Activated CD4-positive, alpha-beta T cell treated with anti-CD3 and anti-CD28 coated beads for 24 hours (primary cell): ENCODE measurements at regions not wholly inside any gene's neighbourhood (a gene's known extent, or its start where the extent isn't known, plus 50 kb on each side); places are given as distances from the start of the nearest gene placed in this dataset.

Source experiments
- DNase-seq, 2 donors: peaks; one replicate each; pipeline ENCODE4 v3.0.0-alpha.2; 2020; ENCODE audit warnings: low read depth in 2 of 2

GRCh38 chr6:16078064-16078463, 50.8 kb upstream of the MYLIP start:
- no peak for DNase-seq

DNA sequence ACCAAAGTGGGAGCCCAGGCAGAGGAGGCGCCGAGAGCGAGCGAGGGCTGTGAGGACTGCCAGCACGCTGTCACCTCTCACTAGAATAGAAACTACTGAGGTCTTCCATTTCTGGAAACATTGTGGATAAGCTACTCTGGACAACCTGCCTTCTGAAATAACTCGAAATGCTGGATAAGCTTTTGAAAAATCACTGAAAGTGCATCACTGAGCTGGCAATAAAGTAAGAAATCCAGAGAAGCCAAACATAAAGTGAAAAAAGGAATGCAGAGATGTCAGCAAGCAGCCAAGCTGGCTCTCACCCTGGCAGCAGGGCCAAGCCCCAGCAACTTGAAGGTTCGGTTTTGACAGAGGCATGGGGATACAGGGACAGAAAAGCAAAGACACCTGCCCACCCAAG, 59.2 kb upstream of the MYLIP start:
- DNase-seq: no peak

GRCh38 chr6:16069222-16069621, 59.7 kb upstream of the MYLIP start:
- DNase-seq: no peak

DNA sequence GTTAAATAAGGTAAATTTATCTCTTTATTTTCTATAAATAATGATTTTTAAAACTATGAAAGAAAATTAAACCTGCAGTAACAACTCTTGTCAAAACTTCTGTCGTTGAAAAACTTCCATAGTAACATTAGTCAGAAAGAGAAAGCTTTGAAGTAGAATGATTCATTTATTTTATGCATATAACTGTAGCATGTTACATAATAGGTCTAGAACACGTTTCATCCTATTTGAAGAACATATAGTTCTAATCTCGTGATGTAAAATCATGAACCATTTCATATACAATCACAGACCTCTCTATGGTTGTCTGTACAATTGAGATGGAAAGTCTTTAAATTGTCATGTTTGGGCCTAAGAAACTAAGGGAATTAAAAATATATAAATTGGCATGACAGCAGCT, 61.3 kb upstream of the MYLIP start:
- DNase-seq: no peak

- DNase-seq: no peak
Observed at GRCh38 chr6:16064671-16065072, 64.2 kb upstream of the MYLIP start.

- no peak for DNase-seq
Observed at GRCh38 chr6:16063580-16063979, 65.3 kb upstream of the MYLIP start.

- DNase-seq: no peak
Observed at GRCh38 chr6:16061818-16062217, 67.1 kb upstream of the MYLIP start.

DNA sequence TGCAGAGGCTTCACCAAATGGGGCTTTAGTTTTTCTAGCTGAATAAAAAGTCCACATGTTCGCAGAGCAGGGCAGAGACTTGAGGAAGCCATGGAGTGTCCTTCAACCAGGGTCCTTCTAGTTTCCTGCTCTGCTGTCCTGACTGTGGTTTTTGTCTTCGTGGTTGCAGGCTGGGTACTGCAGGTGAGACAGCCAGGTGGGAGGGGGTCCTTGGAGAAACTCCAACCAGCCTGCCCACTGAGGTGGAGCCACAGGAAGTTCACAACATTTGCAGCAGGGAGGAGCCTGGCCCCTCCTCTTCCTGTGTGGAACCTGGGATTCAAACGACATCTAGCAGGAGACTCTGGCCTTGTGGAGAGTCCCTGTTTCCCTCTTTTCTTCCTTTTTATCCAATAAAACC, 68.8 kb upstream of the MYLIP start:
- no peak for DNase-seq

DNA sequence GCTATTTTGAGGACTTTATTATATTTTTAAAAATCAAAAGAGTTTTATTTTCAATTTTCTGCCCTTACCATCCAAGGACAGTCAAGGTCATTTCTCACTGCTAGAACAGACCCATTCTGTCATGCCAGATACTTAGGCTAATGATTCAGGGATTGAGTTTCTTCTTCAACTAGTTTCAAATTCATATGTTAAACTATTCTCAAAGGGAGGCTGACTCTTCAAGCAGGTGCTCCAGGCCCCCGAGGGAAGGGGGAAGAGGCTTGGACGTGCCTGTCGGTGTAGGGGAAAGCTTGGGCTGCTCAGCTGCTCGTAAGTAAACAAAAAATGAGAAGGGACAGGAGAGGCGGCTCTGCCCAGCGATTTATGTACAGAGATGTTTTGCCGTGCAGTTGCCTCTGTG, 69.4 kb upstream of the MYLIP start:
- no peak for DNase-seq

DNA sequence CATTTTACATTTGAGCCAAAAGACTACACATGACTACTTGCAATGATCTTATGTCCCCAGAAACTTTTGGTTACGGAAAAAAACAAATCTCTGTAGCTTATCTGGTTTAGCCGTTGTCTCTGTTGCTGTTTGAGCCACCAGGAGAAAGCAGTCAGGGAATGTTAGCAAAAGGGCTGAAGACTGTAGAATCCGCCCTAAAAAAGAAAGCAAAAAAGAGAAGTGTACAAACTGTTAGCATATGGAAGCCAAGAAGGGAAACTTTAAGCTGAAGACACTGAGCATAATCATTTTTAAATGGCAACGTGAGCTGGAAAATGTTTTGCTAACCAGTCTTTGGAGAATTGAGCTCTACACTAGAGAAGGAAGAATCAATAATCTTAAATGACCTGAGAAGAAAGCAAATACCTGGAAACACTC, 69.9 kb upstream of the MYLIP start:
- DNase-seq: no peak

- no peak for DNase-seq
Observed at GRCh38 chr6:16058201-16058928, 70.5 kb upstream of the MYLIP start.

DNA sequence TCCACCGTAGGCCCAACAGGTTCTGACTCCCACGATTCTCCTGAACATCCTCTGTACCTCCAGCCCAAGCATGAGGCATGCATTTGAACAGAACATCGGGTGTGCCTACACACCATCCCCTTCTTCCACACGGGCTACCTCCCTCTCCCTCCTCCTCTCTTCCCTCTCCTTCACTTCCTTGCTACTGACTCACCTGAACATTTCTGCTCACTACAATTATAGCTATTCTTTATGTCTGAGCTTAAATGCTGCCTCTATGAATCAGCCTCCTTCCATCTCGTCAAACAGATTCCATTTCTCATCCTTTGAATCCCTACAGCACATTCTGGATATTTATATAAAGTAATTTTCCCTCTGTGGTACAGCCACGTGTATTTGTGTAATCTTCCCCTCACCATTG, 71.4 kb upstream of the MYLIP start:
- no peak for DNase-seq

DNA sequence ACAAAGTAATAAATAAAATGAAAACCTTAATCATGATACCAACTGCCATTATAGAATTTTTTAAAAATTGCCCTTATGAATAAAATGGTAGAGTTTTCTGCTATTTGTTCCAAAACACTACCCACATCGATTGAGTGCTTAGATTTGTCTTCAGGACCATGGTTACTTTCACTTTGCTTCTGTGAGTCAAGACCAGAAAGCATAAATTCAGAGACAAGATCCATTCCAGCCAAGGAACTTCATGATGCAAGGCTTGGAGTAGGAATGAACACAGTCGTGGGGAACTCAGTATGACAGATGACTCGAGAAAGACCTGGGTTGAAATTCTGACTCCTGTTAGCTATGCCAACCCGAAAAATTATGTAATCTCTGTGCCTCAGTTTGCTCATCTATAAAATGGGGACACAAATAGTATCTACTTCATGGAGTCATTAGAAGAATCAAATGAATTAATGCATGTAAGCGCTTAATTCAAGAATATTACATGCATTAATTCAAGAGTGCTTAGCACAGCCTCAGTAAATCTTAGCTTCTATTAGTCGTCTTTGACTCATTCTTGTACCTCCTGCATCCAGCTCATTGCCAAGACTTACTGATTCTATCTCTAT, 72.5 kb upstream of the MYLIP start:
- DNase-seq: no peak

DNA sequence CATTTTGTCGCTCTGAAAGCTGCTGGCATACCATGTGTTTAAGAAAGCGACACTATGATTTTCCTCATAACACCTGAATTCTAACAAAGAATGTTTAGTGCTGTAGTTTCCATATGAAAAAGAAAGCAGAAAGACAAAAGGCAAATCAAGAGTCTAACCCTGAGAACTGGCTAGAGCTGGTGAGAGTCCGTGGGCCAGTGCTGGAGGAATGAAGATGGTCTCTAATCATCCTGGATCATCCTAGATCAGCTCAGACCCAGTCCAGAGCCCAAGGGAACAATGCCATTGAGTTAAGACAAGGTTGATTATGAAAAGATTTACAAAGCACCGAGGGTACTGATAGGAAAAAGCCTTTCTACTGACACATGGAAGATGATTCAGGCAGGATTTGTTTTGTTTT, 73.0 kb upstream of the MYLIP start:
- DNase-seq: no peak

DNA sequence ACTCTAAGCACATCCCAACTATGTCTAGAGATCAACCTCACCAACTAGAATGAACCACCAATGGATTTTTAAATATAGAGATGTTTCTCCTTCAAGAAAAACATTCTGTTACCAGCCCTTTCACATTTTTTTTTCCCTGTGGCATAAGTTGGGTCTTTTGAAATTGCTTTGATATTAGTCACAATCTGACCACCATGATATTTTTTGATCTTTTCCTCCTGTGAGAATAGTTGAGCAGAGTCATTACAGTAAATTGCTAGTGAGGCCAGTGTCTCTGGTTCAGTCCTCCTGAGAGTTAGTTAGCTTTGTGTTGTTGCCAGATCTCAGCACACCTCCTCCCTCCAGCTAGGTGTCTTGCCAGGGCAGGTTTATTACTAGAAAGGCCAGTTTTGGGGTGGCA, 79.7 kb upstream of the MYLIP start:
- DNase-seq: no peak

DNA sequence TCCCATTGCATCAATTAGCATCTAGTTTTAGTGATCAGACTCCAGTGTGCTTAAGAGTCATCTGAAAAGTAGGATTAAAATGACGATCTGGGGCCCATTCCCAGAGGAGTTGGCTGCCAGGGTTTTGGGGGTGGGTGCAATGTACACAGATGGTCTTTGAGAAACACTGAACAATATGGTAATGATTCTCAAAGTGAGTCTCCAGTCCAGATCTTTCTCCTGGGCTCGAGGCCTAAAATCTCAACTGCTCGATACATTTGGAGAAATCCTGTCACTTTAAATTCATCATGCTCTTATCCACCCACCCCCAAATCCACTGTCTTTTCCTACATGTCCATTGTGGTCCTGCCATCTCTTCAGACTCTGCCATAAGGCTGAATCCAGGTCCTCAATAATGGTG, 80.7 kb upstream of the MYLIP start:
- no peak for DNase-seq

- no peak for DNase-seq
Observed at GRCh38 chr6:16047435-16047990, 81.4 kb upstream of the MYLIP start.

DNA sequence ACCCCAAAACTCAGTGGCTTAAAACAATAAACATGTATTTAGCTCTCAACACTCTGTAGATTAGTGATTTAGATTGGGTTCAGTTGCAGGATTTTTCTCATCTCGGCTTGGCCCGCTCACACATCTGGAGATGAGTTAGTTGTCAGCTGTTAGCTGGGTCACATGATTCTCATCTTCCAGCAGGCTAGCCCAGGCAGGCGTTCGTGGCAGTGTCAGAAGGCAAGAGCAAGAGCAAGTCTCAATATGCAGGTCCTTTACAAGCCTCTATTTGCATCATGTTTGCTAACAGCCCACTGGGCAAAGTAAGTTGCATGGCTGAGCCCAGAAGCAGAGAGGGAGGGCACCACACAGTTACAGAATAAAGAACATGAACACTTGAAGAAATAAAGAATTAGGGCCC, 83.6 kb upstream of the MYLIP start:
- DNase-seq: no peak

- DNase-seq: no peak
Observed at GRCh38 chr6:16044211-16044643, 84.7 kb upstream of the MYLIP start.

GRCh38 chr6:16043171-16044135, 85.4 kb upstream of the MYLIP start:
- DNase-seq: no peak

DNA sequence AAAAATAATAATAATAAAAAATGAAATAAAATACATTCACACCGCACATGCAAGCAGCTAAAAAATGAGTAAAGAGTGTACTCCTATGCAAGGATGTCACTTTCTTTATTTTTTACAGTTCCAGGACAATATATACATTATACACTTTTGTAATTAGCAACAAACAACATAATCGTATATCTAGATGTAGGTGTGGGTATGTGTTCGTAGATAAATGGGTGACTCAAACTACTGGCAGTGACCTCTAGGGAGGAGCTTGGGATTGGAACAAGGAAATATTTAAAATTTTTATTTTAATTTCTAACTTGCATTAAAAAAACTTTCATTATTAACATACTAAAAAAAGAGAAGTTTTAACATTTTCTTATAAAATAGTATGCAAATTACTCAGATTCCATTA, 86.1 kb upstream of the MYLIP start:
- DNase-seq: no peak

DNA sequence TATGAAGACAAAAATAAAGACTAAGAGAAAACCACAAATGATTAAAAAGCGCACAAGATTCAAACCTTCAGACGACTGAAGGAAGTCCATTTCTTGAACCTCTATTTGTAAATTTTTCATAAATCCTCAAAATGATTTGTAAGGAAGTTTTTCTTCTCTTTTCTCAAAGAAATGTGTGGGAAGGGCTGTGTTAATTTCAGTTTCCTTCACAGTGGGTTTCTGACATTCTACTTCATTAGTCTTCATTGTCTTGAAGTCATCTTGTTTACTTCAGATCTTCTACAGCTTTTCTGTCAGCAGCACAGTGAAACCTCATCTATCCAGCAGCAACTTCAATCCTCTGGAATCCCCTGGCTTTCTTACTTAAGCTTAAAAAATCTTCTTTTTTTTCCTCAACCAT, 87.6 kb upstream of the MYLIP start:
- no peak for DNase-seq
